GM12878 (cell line): ENCODE measurements at regions not wholly inside any gene's neighbourhood (a gene's known extent, or its start where the extent isn't known, plus 50 kb on each side); places are given as distances from the start of the nearest gene placed in this dataset.

Experiments
- ATAC-seq: fragments of 200-7000 bp; cut with Tn5 transposase; 3 replicates; pipeline ENCODE4 v1.9.1; 2020; ENCODE audit warnings: mild to moderate bottlenecking, moderate library complexity
- BruUV-seq: library from RNA; stranded (reverse); fragments of 400-500 nt; replicated peaks from 2 replicates; lab custom pipeline; 2021; lab: Mats Ljungman, UMichigan
- CTCF ChIA-PET: fragments of 300-600 bp; sonication (Branson Sonifier 250); formaldehyde crosslinking; extraction: SDS; loops from one replicate; lab custom pipeline; 2021; ENCODE audit warnings: inconsistent platforms; lab: Yijun Ruan, JAX
- POLR2A ChIA-PET: fragments of 350-600 bp; formaldehyde crosslinking; extraction: SDS; loops from one replicate; lab custom pipeline; 2021; ENCODE audit warnings: inconsistent platforms; lab: Charles Lee
- RAD21 ChIA-PET: fragments of 300-600 bp; sonication (Branson Sonifier 250); formaldehyde crosslinking; loops from one replicate; lab custom pipeline; 2023; ENCODE audit warnings: antibody characterized with exemption; ENCODE audit not compliant: unreplicated experiment; lab: Charles Lee
- SMC1A ChIA-PET: fragments of 300-600 bp; sonication (Branson Sonifier 250); formaldehyde crosslinking; loops from one replicate; lab custom pipeline; 2023; ENCODE audit not compliant: unreplicated experiment, uncharacterized antibody; lab: Charles Lee
- DNase-seq: peaks from one replicate; pipeline ENCODE4 v3.0.0-alpha.2; 2011; ENCODE audit warnings: low read depth, low spot score
- FAIRE-seq: peaks from 3 replicates; lab custom pipeline; 2011; peaks lifted over from hg19 to GRCh38; lab: Jason Lieb, UNC
- H2AFZ ChIP-seq: 2 replicates; pipeline ENCODE4 v1.6.0; 2011; ENCODE audit warnings: low read depth, low read length, control low read depth; ENCODE audit not compliant: control insufficient read depth
- H3K27ac ChIP-seq: 2 replicates; pipeline ENCODE4 v1.5.1; 2011; ENCODE audit warnings: control low read depth; ENCODE audit not compliant: control insufficient read depth, insufficient read depth
- H3K27me3 ChIP-seq, 2 experiments: replicated peaks in 1 of 2; 2 replicates each; pipeline versions ENCODE4 v1.6.0 to v1.6.1; 2011; ENCODE audit warnings: low read length in 1 of 2; ENCODE audit not compliant: control insufficient read depth in 2 of 2, insufficient read depth in 2 of 2
- H3K36me3 ChIP-seq, 2 experiments: 2 replicates each; pipeline ENCODE4 v1.5.1; 2011; ENCODE audit warnings: low read length in 1 of 2; ENCODE audit not compliant: control insufficient read depth in 2 of 2, insufficient read depth in 2 of 2
- H3K4me1 ChIP-seq: 2 replicates; pipeline ENCODE4 v1.6.1; 2011; ENCODE audit warnings: mild to moderate bottlenecking, low read length, moderate library complexity, mixed read lengths; ENCODE audit not compliant: control insufficient read depth, insufficient read depth
- H3K4me2 ChIP-seq: 2 replicates; pipeline ENCODE4 v1.6.0; 2011; ENCODE audit warnings: control low read depth; ENCODE audit not compliant: control insufficient read depth, insufficient read depth
- H3K4me3 ChIP-seq: fragments of 200-600 bp; sonication (generic); 2 replicates; pipeline ENCODE4 v1.5.1; 2016
- H3K79me2 ChIP-seq: 2 replicates; pipeline ENCODE4 v1.6.0; 2011; ENCODE audit warnings: low read length; ENCODE audit not compliant: control insufficient read depth, insufficient read depth
- H3K9ac ChIP-seq: 2 replicates; pipeline ENCODE4 v1.8.0; 2011; ENCODE audit warnings: low read length, control low read depth, mixed read lengths; ENCODE audit not compliant: control insufficient read depth, insufficient read depth
- H3K9me3 ChIP-seq: replicated peaks from 3 replicates; pipeline ENCODE4 v1.5.1; 2011; ENCODE audit warnings: mild to moderate bottlenecking, low read length; ENCODE audit not compliant: control insufficient read depth, insufficient read depth
- H4K20me1 ChIP-seq: 2 replicates; pipeline ENCODE4 v1.6.0; 2011; ENCODE audit not compliant: control insufficient read depth, insufficient read depth
- EGR1 ChIP-seq, 2 experiments: IDR thresholded peaks; 1 replicate in 1 of 2; 2 replicates in 1 of 2; pipeline ENCODE4 v1.6.1; 2011 to 2012; ENCODE audit warnings: low read depth in 2 of 2, low read length in 2 of 2, borderline replicate concordance in 1 of 2, mild to moderate bottlenecking in 1 of 2, moderate library complexity in 1 of 2
- FOXM1 ChIP-seq: IDR thresholded peaks from 2 replicates; pipeline ENCODE4 v1.6.1; 2012; ENCODE audit warnings: low read depth, mild to moderate bottlenecking, inconsistent platforms, low read length, moderate library complexity
- IKZF2 ChIP-seq, 2 experiments: fragments of 450-650 bp; IDR thresholded peaks; 2 replicates each; pipeline ENCODE4 v1.6.1; 2017; ENCODE audit warnings: mild to moderate bottlenecking in 2 of 2, moderate library complexity in 2 of 2
- NFIC ChIP-seq: IDR thresholded peaks from 2 replicates; pipeline ENCODE4 v1.6.1; 2012; ENCODE audit warnings: low read depth, mild to moderate bottlenecking, inconsistent platforms, low read length, moderate library complexity
- RUNX3 ChIP-seq: IDR thresholded peaks from 2 replicates; pipeline ENCODE4 v1.6.1; 2012; ENCODE audit warnings: low read length, inconsistent platforms
- WGBS: methylation state at CpG from one replicate; pipeline ENCODE4 v1.1.6; 2016; ENCODE audit warnings: low lambda C conversion rate; ENCODE audit not compliant: insufficient replicate concordance, insufficient coverage; ENCODE audit errors: missing lambda C conversion rate; 5-methylcytosine and 5-hydroxymethylcytosine counted together
- in situ Hi-C: fragments of 300-500 bp; cut with MboI; formaldehyde crosslinking; loops from 9 replicates; pipeline ENCODE4 v1.14.3; 2018; ENCODE audit warnings: mixed read lengths
- intact Hi-C: fragments of 100-400 bp; cut with micrococcal nuclease; formaldehyde crosslinking; loops from one replicate; pipeline ENCODE4 v1.14.2; 2022; ENCODE audit not compliant: unreplicated experiment
- TF ChIP-seq, protein P1 (sequence below): IDR thresholded peaks from 2 replicates; pipeline ENCODE4 v1.6.1; 2011; ENCODE audit warnings: borderline replicate concordance, low read depth, mild to moderate bottlenecking, moderate library complexity, mixed read lengths, low read length; ENCODE audit not compliant: insufficient read depth; ENCODE audit errors: extremely low read length
- TF ChIP-seq, protein P2 (sequence below): IDR thresholded peaks from 2 replicates; pipeline ENCODE4 v1.6.1; 2012; ENCODE audit warnings: low read depth, low read length, improper control_type of control experiment
- TF ChIP-seq, protein P3 (sequence below): IDR thresholded peaks from 2 replicates; pipeline ENCODE4 v1.6.1; 2011; ENCODE audit warnings: low read depth, low read length, improper control_type of control experiment, borderline replicate concordance

DNA sequence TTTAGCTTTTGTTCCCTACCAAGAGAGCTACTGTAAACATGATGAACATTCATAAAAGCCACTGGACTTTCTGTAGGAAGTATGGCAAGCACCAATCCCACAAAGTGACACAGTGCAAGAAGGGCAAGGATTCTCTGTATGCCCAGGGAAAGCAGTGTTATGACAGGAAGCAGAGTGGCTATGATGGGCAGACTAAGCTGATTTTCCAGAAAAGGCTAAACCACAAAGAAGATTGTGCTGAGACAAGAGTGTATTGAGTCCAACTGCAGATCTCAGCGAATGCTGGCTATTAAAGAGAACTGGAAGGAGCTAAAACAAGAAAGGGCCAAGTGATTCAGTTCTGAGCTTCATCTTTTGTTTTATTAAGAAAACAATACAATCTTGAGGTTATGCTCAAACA, 60.5 kb upstream of the EFCAB3 start:
- TF ChIP-seq RUNX3: no peak
- TF ChIP-seq IKZF2 (IDR thresholded peaks at IDR 0.05): no peak
- TF ChIP-seq FOXM1: no peak
- TF ChIP-seq, protein P1, sequence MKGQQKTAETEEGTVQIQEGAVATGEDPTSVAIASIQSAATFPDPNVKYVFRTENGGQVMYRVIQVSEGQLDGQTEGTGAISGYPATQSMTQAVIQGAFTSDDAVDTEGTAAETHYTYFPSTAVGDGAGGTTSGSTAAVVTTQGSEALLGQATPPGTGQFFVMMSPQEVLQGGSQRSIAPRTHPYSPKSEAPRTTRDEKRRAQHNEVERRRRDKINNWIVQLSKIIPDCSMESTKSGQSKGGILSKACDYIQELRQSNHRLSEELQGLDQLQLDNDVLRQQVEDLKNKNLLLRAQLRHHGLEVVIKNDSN: no peak
- TF ChIP-seq, protein P2, sequence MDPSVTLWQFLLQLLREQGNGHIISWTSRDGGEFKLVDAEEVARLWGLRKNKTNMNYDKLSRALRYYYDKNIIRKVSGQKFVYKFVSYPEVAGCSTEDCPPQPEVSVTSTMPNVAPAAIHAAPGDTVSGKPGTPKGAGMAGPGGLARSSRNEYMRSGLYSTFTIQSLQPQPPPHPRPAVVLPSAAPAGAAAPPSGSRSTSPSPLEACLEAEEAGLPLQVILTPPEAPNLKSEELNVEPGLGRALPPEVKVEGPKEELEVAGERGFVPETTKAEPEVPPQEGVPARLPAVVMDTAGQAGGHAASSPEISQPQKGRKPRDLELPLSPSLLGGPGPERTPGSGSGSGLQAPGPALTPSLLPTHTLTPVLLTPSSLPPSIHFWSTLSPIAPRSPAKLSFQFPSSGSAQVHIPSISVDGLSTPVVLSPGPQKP: no peak
- TF ChIP-seq NFIC: no peak
- TF ChIP-seq, protein P3, sequence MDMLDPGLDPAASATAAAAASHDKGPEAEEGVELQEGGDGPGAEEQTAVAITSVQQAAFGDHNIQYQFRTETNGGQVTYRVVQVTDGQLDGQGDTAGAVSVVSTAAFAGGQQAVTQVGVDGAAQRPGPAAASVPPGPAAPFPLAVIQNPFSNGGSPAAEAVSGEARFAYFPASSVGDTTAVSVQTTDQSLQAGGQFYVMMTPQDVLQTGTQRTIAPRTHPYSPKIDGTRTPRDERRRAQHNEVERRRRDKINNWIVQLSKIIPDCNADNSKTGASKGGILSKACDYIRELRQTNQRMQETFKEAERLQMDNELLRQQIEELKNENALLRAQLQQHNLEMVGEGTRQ: no peak
- TF ChIP-seq EGR1 (IDR thresholded peaks at IDR 0.05; ENCODE audit: borderline replicate concordance in 1 of 2, low read depth in 2 of 2, low read length in 2 of 2): no peak
- TF ChIP-seq, all 136 proteins: peak for 0
- H3K4me2 ChIP-seq: no peak overlapping the region
- H3K9ac ChIP-seq: no peak overlapping the region
- no peaks in the 10 kb centered on the region for H3K27me3 ChIP-seq
- H3K4me1 ChIP-seq: no peaks in the 10 kb centered on the region
- H2AFZ ChIP-seq: no peak overlapping the region
- ATAC-seq: no peak
- ChIA-PET POLR2A (no interaction called here), CTCF (no interaction called here), RAD21 (no interaction called here), SMC1A (no interaction called here)
- H4K20me1 ChIP-seq: no peaks in the 10 kb centered on the region
- H3K79me2 ChIP-seq: no peaks in the 10 kb centered on the region
- in situ Hi-C loops: no loop called here
- no peaks in the 10 kb centered on the region for H3K9me3 ChIP-seq
- H3K27ac ChIP-seq: no peak overlapping the region
- WGBS: 0% methylated on average over 1 of the region's 1 CpG
- no peak for DNase-seq
- no peak overlapping the region for H3K4me3 ChIP-seq
- no peak for FAIRE-seq
- intact Hi-C loops: no loop called here
- no TSS peak for BruUV-seq
- H3K36me3 ChIP-seq: no peaks in the 10 kb centered on the region
